ENCODE measurements at regions not wholly inside any gene's neighbourhood (a gene's known extent, or its start where the extent isn't known, plus 50 kb on each side); places are given as distances from the start of the nearest gene placed in this dataset.

DNA sequence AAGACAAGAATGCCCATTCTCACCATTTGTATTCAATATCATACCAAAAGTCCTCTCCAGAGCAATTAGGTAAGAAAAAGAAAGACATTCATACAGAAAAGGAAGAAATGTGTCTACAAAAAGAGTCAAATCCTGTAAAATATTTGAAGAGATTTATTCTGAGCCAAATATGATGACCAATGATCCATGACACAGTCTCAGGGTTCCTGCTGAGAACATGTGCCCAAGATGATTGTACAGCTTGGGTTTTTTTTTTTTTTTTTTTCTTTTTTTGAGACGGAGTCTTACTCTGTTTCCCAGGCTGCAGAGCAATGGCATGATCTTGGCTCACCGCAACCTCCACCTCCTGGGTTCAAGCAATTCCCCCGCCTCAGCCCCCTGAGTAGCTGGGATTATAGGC lies 296.2 kb downstream of the C12orf75 start:
- no TSS peak for BruUV-seq (replicated peaks)
- ATAC-seq (no peak), DNase-seq (ENCODE audit: low spot score) (no peak), FAIRE-seq (no peak)
- Histone ChIP-seq H3K79me2 (ENCODE audit: insufficient read depth, low read length) (no peaks in the 10 kb centered on the region), H3K27me3 (ENCODE audit: control insufficient read depth in 1 of 2, insufficient read depth in 2 of 2, low read length in 2 of 2) (0 out of 5 replicates have a peak, but pooled peaks cover 0 to 3% of the 10 kb centered on the region in 2 experiments), H3K36me3 (replicated peaks in 1 of 2; ENCODE audit: control insufficient read depth in 1 of 2, insufficient read depth in 2 of 2, low read length in 2 of 2) (no peaks in the 10 kb centered on the region), H4K20me1 (ENCODE audit: insufficient read depth, low read length) (no peaks in the 10 kb centered on the region), H3K4me3 (replicated peaks in 1 of 3; ENCODE audit: insufficient read depth in 1 of 3, low read depth in 2 of 3, low read length in 3 of 3) (no peak overlapping the region), H3K9me3 (ENCODE audit: low read length) (no peaks in the 10 kb centered on the region), H3K9ac (ENCODE audit: insufficient read depth, low read depth, low read length) (no peak overlapping the region), H3K4me2 (ENCODE audit: low read depth, low read length) (no peak overlapping the region), H2AFZ (ENCODE audit: low read length) (no peak overlapping the region), H3K27ac (ENCODE audit: extremely low read length, insufficient read depth, low read length) (no peak overlapping the region), H3K4me1 (ENCODE audit: insufficient read depth, low read length) (no peaks in the 10 kb centered on the region)
- intact Hi-C loops (cut with micrococcal nuclease; ENCODE audit: unreplicated experiment), result no loop called here
- POLR2A ChIA-PET, result no interaction called here
- WGBS (ENCODE audit: low lambda C conversion rate), result 25% methylated on average over 3 of the region's 3 CpGs
- CTCF ChIA-PET (ENCODE audit: low intra/inter-chr PET ratio, low total read pairs), result no interaction called here
- in situ Hi-C loops (cut with HindIII; ENCODE audit: extremely low pct_ligation_motif_present, low pct_unique_long_range_greater_than_20kb), result no loop called here
- TF ChIP-seq, protein P1, sequence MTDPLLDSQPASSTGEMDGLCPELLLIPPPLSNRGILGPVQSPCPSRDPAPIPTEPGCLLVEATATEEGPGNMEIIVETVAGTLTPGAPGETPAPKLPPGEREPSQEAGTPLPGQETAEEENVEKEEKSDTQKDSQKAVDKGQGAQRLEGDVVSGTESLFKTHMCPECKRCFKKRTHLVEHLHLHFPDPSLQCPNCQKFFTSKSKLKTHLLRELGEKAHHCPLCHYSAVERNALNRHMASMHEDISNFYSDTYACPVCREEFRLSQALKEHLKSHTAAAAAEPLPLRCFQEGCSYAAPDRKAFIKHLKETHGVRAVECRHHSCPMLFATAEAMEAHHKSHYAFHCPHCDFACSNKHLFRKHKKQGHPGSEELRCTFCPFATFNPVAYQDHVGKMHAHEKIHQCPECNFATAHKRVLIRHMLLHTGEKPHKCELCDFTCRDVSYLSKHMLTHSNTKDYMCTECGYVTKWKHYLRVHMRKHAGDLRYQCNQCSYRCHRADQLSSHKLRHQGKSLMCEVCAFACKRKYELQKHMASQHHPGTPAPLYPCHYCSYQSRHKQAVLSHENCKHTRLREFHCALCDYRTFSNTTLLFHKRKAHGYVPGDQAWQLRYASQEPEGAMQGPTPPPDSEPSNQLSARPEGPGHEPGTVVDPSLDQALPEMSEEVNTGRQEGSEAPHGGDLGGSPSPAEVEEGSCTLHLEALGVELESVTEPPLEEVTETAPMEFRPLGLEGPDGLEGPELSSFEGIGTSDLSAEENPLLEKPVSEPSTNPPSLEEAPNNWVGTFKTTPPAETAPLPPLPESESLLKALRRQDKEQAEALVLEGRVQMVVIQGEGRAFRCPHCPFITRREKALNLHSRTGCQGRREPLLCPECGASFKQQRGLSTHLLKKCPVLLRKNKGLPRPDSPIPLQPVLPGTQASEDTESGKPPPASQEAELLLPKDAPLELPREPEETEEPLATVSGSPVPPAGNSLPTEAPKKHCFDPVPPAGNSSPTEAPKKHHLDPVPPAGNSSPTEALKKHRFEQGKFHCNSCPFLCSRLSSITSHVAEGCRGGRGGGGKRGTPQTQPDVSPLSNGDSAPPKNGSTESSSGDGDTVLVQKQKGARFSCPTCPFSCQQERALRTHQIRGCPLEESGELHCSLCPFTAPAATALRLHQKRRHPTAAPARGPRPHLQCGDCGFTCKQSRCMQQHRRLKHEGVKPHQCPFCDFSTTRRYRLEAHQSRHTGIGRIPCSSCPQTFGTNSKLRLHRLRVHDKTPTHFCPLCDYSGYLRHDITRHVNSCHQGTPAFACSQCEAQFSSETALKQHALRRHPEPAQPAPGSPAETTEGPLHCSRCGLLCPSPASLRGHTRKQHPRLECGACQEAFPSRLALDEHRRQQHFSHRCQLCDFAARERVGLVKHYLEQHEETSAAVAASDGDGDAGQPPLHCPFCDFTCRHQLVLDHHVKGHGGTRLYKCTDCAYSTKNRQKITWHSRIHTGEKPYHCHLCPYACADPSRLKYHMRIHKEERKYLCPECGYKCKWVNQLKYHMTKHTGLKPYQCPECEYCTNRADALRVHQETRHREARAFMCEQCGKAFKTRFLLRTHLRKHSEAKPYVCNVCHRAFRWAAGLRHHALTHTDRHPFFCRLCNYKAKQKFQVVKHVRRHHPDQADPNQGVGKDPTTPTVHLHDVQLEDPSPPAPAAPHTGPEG (CRISPR knock-in tag; IDR thresholded peaks at IDR 0.05), result no peak
- TF ChIP-seq NR2C2 (CRISPR knock-in tag; IDR thresholded peaks at IDR 0.05; ENCODE audit: borderline replicate concordance) (no peak), DNMT3B (CRISPR knock-in tag; conservative IDR thresholded peaks at IDR 0.05) (no peak), RFXANK (CRISPR knock-in tag; IDR thresholded peaks at IDR 0.05) (no peak), ZNF335 (CRISPR knock-in tag; IDR thresholded peaks at IDR 0.05) (no peak), ZNF34 (CRISPR knock-in tag; IDR thresholded peaks at IDR 0.05; ENCODE audit: borderline replicate concordance) (no peak), JDP2 (CRISPR knock-in tag; IDR thresholded peaks at IDR 0.05; ENCODE audit: borderline replicate concordance) (no peak), NCOR1 (IDR thresholded peaks at IDR 0.05; ENCODE audit: borderline replicate concordance, low read length) (no peak), ZKSCAN8 (CRISPR knock-in tag; IDR thresholded peaks at IDR 0.05; ENCODE audit: borderline replicate concordance) (no peak), PLRG1 (conservative IDR thresholded peaks at IDR 0.05) (no peak), MAFG (CRISPR knock-in tag; IDR thresholded peaks at IDR 0.05) (no peak), ZNF672 (CRISPR knock-in tag; IDR thresholded peaks at IDR 0.05) (no peak), SNAPC2 (CRISPR knock-in tag; IDR thresholded peaks at IDR 0.05) (no peak)
- TF ChIP-seq, protein P2, sequence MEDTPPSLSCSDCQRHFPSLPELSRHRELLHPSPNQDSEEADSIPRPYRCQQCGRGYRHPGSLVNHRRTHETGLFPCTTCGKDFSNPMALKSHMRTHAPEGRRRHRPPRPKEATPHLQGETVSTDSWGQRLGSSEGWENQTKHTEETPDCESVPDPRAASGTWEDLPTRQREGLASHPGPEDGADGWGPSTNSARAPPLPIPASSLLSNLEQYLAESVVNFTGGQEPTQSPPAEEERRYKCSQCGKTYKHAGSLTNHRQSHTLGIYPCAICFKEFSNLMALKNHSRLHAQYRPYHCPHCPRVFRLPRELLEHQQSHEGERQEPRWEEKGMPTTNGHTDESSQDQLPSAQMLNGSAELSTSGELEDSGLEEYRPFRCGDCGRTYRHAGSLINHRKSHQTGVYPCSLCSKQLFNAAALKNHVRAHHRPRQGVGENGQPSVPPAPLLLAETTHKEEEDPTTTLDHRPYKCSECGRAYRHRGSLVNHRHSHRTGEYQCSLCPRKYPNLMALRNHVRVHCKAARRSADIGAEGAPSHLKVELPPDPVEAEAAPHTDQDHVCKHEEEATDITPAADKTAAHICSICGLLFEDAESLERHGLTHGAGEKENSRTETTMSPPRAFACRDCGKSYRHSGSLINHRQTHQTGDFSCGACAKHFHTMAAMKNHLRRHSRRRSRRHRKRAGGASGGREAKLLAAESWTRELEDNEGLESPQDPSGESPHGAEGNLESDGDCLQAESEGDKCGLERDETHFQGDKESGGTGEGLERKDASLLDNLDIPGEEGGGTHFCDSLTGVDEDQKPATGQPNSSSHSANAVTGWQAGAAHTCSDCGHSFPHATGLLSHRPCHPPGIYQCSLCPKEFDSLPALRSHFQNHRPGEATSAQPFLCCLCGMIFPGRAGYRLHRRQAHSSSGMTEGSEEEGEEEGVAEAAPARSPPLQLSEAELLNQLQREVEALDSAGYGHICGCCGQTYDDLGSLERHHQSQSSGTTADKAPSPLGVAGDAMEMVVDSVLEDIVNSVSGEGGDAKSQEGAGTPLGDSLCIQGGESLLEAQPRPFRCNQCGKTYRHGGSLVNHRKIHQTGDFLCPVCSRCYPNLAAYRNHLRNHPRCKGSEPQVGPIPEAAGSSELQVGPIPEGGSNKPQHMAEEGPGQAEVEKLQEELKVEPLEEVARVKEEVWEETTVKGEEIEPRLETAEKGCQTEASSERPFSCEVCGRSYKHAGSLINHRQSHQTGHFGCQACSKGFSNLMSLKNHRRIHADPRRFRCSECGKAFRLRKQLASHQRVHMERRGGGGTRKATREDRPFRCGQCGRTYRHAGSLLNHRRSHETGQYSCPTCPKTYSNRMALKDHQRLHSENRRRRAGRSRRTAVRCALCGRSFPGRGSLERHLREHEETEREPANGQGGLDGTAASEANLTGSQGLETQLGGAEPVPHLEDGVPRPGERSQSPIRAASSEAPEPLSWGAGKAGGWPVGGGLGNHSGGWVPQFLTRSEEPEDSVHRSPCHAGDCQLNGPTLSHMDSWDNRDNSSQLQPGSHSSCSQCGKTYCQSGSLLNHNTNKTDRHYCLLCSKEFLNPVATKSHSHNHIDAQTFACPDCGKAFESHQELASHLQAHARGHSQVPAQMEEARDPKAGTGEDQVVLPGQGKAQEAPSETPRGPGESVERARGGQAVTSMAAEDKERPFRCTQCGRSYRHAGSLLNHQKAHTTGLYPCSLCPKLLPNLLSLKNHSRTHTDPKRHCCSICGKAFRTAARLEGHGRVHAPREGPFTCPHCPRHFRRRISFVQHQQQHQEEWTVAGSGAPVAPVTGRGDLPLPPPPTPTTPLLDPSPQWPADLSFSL (CRISPR knock-in tag; IDR thresholded peaks at IDR 0.05), result no peak
